ENCODE measurements at regions not wholly inside any gene's neighbourhood (a gene's known extent, or its start where the extent isn't known, plus 50 kb on each side); places are given as distances from the start of the nearest gene placed in this dataset.
"Not testable (repeated sequence)": the region's sequence is repeated elsewhere in the genome, so short reads cannot be mapped to it uniquely, and the experiment has no call there.

DNA sequence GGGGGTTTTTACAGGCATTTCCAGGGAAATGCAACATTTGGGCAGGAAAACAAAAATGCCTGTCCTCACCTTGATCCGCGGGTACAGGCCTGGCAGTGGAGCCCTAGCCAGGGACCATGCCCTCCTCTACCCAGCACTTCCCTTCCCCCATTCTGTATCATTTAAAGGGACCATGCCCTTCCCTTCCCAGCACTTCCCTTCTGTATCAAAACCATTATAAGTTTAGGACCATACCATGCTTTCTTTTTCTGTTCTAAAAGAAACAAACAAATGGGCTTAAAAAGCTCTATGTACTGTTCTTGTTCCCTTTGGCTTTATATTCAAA lies 166.9 kb upstream of the ZNF608 start:
- Mint-ChIP-seq H3K9me3 (peaks cover 4% of the 10 kb centered on the region), H3K27me3 (no peaks in the 10 kb centered on the region), H3K4me3 (no peak overlapping the region), H3K4me1 (no peaks in the 10 kb centered on the region), H3K36me3 (ENCODE audit: insufficient read depth) (no peaks in the 10 kb centered on the region), H3K27ac (ENCODE audit: low read depth) (no peak overlapping the region)
- ATAC-seq (replicated peaks; ENCODE audit: extremely low read depth, poor library complexity, severe bottlenecking) (no peak), DNase-seq (ENCODE audit: low spot score in 2 of 2) (no peak)

DNA sequence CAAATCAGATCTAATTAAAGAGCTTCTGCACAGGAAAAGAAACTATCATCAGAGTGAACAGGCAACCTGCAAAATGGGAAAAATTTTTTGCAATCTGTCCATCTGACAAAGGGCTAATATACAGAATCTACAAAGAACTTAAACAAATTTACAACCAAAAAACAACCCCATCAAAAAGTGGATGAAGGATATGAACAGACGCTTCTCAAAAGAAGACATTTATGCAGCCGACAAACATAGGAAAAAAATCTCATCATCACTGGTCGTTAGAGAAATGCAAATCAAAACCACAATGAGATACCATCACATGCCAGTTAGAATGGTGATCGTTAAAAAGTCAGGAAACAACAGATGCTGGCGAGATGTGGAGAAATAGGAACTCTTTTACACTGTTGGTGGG lies 169.9 kb upstream of the ZNF608 start:
- not testable (repeated sequence) for ATAC-seq (replicated peaks; ENCODE audit: extremely low read depth, poor library complexity, severe bottlenecking); H3K27me3 Mint-ChIP-seq; DNase-seq (ENCODE audit: low spot score in 2 of 2); H3K9me3 Mint-ChIP-seq; H3K4me1 Mint-ChIP-seq; H3K36me3 Mint-ChIP-seq (ENCODE audit: insufficient read depth); H3K27ac Mint-ChIP-seq (ENCODE audit: low read depth); H3K4me3 Mint-ChIP-seq

DNA sequence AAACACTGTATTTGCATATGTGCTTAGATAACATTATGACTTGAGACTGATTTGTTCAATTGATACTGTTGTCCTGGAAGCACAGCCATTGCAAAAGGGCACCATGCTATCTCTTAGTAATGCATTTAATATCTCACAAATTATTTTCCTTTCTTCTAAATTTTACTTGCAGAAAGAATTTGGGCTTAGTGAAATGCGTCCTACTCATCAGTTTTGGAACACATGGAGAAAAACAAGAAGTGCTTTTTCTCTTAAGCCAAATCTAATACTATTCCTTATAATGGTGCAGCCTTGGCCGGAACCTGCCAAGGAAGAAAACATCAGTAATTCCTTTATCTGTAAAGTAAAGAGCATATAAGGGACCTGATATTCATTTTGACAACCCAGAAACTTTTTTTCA lies 172.2 kb upstream of the ZNF608 start:
- Mint-ChIP-seq H3K36me3 (ENCODE audit: insufficient read depth) (no peaks in the 10 kb centered on the region), H3K27me3 (no peaks in the 10 kb centered on the region), H3K27ac (ENCODE audit: low read depth) (no peak overlapping the region), H3K4me1 (no peaks in the 10 kb centered on the region), H3K9me3 (no peaks in the 10 kb centered on the region), H3K4me3 (no peak overlapping the region)
- DNase-seq (ENCODE audit: low spot score in 2 of 2) (no peak), ATAC-seq (replicated peaks; ENCODE audit: extremely low read depth, poor library complexity, severe bottlenecking) (no peak)

DNA sequence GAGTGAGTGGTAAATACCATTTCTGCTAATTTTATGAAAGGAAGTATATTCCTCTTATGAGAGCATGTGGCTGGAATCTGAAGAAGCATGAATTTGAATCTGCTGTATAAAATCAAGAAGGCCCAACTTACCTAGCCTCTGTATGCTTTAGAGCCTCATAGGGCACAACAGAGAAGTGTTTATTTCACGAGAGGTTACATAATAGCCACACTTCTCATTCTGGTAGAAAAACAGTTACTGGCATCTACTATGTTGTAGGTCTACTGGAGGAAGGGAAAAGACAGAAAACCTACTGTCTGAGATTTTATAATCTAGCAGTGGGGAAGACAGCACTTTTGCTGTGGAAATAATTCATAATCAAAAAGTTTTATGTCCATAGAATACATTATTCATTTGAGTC lies 172.6 kb upstream of the ZNF608 start:
- Mint-ChIP-seq H3K9me3 (no peaks in the 10 kb centered on the region), H3K4me1 (no peaks in the 10 kb centered on the region), H3K27ac (ENCODE audit: low read depth) (no peak overlapping the region), H3K36me3 (ENCODE audit: insufficient read depth) (no peaks in the 10 kb centered on the region), H3K4me3 (no peak overlapping the region), H3K27me3 (no peaks in the 10 kb centered on the region)
- ATAC-seq (replicated peaks; ENCODE audit: extremely low read depth, poor library complexity, severe bottlenecking) (no peak), DNase-seq (ENCODE audit: low spot score in 2 of 2) (no peak)

DNA sequence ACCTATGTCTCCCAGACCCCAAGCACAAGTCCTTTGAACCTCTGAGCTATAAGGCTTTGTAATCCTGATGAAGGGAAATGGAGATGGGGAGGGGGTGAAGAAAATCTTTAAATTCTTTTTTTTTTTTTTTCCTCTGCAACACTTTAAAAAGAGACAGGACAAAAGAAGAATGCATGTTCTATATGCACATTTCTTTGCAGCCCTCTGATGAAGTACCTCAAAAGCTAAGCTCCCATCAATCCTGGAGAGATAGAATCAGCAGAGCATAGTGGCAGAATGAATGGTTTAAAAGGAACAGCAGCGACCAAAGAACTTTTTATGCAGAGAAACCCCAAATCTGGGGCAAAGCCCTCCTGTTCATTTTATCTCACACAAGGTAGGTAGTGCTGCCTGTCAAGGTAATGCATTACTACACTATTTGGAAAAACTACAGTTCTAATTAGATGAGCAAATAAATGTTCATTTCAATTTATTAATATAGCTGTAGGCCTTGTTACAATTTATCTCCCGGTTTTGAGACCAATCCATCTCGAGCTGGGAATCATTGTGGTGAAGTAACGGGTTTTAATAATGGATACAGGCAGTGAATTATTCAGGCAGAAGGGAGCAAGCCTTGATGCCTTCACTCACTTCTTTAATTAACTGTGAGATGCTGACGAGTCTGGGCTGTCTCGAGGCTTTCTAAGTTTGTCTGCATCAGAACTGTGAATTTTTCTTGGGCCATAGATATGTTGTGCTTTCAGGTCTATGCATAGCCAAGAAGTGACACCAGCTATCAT lies 173.5 kb upstream of the ZNF608 start:
- DNase-seq (ENCODE audit: low spot score in 2 of 2) (no peak), ATAC-seq (replicated peaks; ENCODE audit: extremely low read depth, poor library complexity, severe bottlenecking) (no peak)
- Mint-ChIP-seq H3K4me1 (no peaks in the 10 kb centered on the region), H3K36me3 (ENCODE audit: insufficient read depth) (no peaks in the 10 kb centered on the region), H3K27ac (ENCODE audit: low read depth) (no peak overlapping the region), H3K9me3 (peaks cover 5% of the 10 kb centered on the region), H3K27me3 (no peaks in the 10 kb centered on the region), H3K4me3 (no peak overlapping the region)

DNA sequence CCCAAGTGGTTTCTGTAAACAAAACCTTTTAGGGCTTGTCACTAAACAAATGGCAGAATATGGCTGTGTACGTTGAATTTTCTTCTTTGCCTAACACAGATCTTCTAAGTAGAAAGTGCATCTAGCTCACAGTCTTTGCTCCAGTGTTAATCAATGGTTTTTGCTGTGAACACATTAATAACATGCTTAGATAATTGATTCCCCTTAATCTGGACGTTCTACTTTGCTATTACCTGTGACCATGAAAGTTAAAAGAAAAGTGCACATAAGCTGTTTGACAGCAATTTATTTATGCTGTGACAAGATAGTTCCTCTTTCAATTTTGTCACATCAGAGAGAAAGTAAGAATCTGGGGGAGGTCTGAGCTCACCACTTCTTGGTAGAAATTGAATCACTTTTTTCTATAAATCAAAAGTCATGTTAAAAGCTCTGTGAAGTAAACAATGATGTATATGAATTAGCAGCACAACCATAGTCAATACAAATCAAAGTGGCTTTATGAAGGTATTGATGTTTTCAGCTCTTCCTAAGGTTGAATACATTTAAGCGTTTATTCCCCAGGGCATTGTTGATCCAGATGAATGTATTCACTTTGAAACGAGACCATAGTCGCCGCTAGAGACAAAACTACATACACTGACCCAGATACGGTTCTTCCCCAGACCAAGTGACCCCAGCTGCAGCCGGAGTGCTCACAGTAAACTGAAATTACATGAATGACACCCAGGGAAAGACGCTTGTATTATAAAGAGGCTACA lies 174.6 kb upstream of the ZNF608 start:
- DNase-seq (ENCODE audit: low spot score in 2 of 2) = no peak

DNA sequence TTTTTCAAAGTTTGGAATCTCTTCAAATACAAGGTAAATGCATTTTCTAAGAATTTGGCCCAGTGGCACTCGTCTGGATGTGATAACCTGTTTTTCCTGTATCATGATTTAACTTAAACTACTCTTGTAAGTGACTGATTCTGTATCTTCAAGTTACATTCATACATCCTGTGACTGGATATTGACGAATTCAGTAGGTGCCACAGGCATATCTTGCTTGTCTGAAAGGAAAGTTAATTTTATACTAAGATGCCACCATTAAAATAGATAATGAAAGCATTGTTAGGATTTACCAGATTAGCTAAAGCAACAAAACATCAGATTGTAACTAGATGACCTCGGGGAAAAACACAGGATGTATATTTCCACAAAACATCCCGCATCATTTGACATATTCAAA lies 175.3 kb upstream of the ZNF608 start:
- Mint-ChIP-seq H3K9me3 (peaks cover 5% of the 10 kb centered on the region), H3K27me3 (no peaks in the 10 kb centered on the region), H3K4me1 (no peaks in the 10 kb centered on the region), H3K27ac (ENCODE audit: low read depth) (no peak overlapping the region), H3K36me3 (ENCODE audit: insufficient read depth) (no peaks in the 10 kb centered on the region), H3K4me3 (no peak overlapping the region)
- ATAC-seq (replicated peaks; ENCODE audit: extremely low read depth, poor library complexity, severe bottlenecking) = no peak
- no peak for DNase-seq (ENCODE audit: low spot score in 2 of 2)

More for the DNA sequence above, 174.6 kb upstream of the ZNF608 start:
- H3K27ac Mint-ChIP-seq (ENCODE audit: low read depth) = no peak overlapping the region
- no peaks in the 10 kb centered on the region for H3K27me3 Mint-ChIP-seq
- ATAC-seq (replicated peaks; ENCODE audit: extremely low read depth, poor library complexity, severe bottlenecking) = no peak
- H3K4me1 Mint-ChIP-seq = no peaks in the 10 kb centered on the region
- H3K36me3 Mint-ChIP-seq (ENCODE audit: insufficient read depth) = no peaks in the 10 kb centered on the region
- H3K4me3 Mint-ChIP-seq = no peak overlapping the region
- peaks cover 5% of the 10 kb centered on the region for H3K9me3 Mint-ChIP-seq

DNA sequence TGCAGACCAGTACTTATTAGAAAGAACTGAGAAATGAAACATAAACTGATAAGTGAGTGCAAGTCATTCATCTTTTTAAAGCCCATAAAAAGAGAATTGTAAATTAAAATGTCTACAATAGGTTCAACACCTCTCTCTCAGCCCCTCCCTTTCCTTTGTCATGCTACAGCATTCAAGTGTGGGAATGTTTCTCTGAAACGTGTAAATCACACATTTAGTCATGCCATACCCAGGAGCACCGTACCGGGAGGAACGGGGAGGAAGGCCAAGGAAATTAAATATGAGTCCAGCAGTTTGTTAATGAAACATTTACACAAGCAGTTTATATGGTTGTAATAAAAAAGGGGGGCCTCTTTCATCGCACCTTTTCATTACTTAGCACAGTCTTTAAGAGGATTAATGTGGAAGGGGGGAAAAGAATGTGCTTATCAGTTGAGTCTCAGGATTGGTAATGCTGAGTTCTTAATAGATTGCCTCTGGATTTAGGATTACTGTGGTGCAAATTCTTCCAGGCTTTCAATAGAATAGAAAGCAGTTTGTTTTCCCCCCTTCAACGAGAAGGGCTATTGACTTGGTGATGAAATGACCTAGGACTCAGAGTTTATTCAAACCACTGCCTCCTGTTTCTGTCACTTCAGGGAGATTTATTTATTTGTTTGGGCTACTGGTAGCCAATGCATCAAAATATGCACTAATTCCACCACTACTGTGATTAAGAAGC lies 176.0 kb upstream of the ZNF608 start:
- Mint-ChIP-seq H3K4me1 (no peaks in the 10 kb centered on the region), H3K27me3 (no peaks in the 10 kb centered on the region), H3K9me3 (peaks cover 5% of the 10 kb centered on the region), H3K27ac (ENCODE audit: low read depth) (no peak overlapping the region), H3K4me3 (no peak overlapping the region), H3K36me3 (ENCODE audit: insufficient read depth) (no peaks in the 10 kb centered on the region)
- DNase-seq (ENCODE audit: low spot score in 2 of 2) = no peak
- no peak for ATAC-seq (replicated peaks; ENCODE audit: extremely low read depth, poor library complexity, severe bottlenecking)

DNA sequence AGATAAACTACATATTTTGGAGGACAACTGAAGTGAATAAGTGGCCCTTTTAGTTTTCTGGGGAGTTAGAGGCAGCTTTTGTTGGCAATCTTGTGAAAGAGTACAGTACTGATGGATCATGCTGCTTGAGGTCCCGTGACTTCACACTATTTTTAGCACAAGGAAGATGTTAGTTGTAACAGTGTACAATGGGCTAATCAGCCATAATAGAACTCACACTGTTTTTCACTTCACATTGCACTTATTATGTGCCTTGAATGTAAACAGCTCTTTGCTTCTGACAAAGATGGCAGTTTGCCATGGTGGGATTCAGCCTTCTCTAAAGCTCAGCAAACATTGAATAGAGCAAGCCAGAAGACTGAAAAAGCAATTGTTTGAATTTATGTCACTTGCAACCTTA lies 176.7 kb upstream of the ZNF608 start:
- Mint-ChIP-seq H3K36me3 (ENCODE audit: insufficient read depth) (no peaks in the 10 kb centered on the region), H3K4me3 (no peak overlapping the region), H3K27me3 (no peaks in the 10 kb centered on the region), H3K27ac (ENCODE audit: low read depth) (no peak overlapping the region), H3K9me3 (peaks cover 5% of the 10 kb centered on the region), H3K4me1 (no peaks in the 10 kb centered on the region)
- ATAC-seq (replicated peaks; ENCODE audit: extremely low read depth, poor library complexity, severe bottlenecking) (no peak), DNase-seq (ENCODE audit: low spot score in 2 of 2) (no peak)

DNA sequence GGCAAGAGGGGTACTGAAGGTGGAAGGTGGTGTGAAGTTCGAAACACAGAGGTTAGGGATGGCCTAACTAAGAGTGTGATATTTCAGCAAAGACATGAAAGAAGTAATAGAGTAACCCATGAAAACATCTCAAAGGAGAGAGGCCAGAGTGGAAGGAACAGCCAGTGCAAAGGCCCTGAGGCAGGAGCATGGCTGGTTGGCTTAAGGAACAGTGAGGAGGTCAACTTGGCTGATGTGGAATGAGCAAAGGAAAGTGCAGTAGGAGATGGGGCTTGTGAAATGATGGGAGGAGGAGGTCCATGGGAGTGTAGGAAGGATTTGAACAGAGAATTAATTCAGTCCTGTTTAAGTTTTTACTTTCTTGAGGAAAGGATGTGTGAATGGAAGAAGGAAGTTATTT lies 178.3 kb upstream of the ZNF608 start:
- H3K9me3 Mint-ChIP-seq = peaks cover 5% of the 10 kb centered on the region
- DNase-seq (ENCODE audit: low spot score in 2 of 2) = no peak
- no peaks in the 10 kb centered on the region for H3K36me3 Mint-ChIP-seq (ENCODE audit: insufficient read depth)
- no peak for ATAC-seq (replicated peaks; ENCODE audit: extremely low read depth, poor library complexity, severe bottlenecking)
- H3K27me3 Mint-ChIP-seq = no peaks in the 10 kb centered on the region
- no peak overlapping the region for H3K4me3 Mint-ChIP-seq
- H3K4me1 Mint-ChIP-seq = no peaks in the 10 kb centered on the region
- H3K27ac Mint-ChIP-seq (ENCODE audit: low read depth) = no peak overlapping the region

DNA sequence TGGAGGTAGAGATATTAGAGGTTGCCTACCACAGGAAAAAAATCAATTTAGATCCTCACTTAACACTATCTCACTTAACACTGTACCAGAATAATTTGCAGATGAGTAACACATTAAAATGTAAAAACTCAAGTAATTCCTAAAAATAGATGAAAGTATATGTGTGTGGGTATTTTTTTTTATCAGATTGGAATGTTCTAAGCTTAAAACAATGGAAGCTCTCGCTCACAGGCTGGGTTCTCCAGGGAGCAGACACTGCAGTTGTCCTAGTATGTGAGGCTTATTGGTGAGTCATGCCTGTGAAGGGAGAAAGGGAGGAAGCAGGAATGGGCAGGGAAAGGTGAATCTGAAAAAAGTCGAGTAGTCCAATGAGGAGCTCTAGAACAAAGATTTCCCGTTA lies 181.3 kb upstream of the ZNF608 start:
- DNase-seq (ENCODE audit: low spot score in 2 of 2) (no peak), ATAC-seq (replicated peaks; ENCODE audit: extremely low read depth, poor library complexity, severe bottlenecking) (no peak)
- Mint-ChIP-seq H3K27ac (ENCODE audit: low read depth) (no peak overlapping the region), H3K27me3 (no peaks in the 10 kb centered on the region), H3K4me1 (no peaks in the 10 kb centered on the region), H3K9me3 (peaks cover 5% of the 10 kb centered on the region), H3K4me3 (no peak overlapping the region), H3K36me3 (ENCODE audit: insufficient read depth) (no peaks in the 10 kb centered on the region)

DNA sequence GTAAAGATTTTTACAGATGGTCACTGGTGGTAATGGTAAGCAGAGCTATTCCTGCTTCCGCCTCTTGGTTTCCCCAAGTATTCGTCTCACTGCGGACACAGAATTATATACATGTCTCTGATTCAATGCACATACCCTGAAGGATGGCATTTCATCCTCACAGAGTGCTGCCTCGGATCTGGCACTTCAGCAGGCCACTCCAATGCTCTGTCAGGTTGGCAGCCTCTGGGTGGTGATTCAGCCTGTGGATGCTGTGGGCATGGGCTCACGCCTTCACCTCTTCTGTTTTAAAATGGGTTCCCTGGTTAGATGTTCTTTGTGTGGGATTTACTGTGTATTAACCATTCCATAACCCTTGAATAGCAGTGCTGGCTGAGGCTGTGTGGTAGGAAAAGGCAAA lies 182.6 kb upstream of the ZNF608 start:
- ATAC-seq (replicated peaks; ENCODE audit: extremely low read depth, poor library complexity, severe bottlenecking) (no peak), DNase-seq (ENCODE audit: low spot score in 2 of 2) (no peak)
- H3K36me3 Mint-ChIP-seq (ENCODE audit: insufficient read depth) = no peaks in the 10 kb centered on the region
- no peaks in the 10 kb centered on the region for H3K4me1 Mint-ChIP-seq
- H3K27me3 Mint-ChIP-seq = no peaks in the 10 kb centered on the region
- H3K4me3 Mint-ChIP-seq = no peak overlapping the region
- no peak overlapping the region for H3K27ac Mint-ChIP-seq (ENCODE audit: low read depth)
- peaks cover 5% of the 10 kb centered on the region for H3K9me3 Mint-ChIP-seq
